ENCODE measurements at regions not wholly inside any gene's neighbourhood (a gene's known extent, or its start where the extent isn't known, plus 50 kb on each side); places are given as distances from the start of the nearest gene placed in this dataset.

DNA sequence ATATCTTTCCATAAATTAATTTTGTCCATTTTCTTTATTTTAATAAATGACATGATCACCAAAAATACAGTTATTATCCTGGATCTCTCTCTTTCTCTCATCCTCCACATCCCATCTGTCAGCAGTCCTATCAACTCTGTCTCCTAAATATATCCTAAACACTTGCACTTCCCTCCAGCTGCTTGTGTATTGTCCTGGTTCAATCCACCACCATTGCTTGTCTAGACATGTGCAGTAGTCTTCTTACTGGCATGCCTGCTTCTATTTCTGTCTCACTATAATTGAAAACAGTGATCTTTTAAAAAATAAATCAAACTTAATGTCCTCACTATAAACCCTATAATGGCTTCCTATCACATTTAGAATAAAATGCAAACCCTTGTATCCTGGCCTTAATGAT is 2168.6 kb upstream of the PIK3C3 start:
- H3K4me1 ChIP-seq (ENCODE audit: control insufficient read depth, insufficient read depth, low read length) = no peaks in the 10 kb centered on the region
- no peaks in the 10 kb centered on the region for H3K9me3 ChIP-seq (ENCODE audit: control insufficient read depth, insufficient read depth, low read length)
- no peak for DNase-seq
- intact Hi-C loops (cut with micrococcal nuclease) = no loop called here
- TF ChIP-seq CTCF (IDR thresholded peaks at IDR 0.05) = no peak
- Mint-ChIP-seq H3K27me3 (ENCODE audit: low read depth in 2 of 2) (no peaks in the 10 kb centered on the region), H3K36me3 (no peaks in the 10 kb centered on the region), H3K4me3 (no peak overlapping the region), H3K4me1 (peaks cover 0 to 5% of the 10 kb centered on the region in 2 donors), H3K9me3 (peaks cover 3 to 7% of the 10 kb centered on the region in 2 donors), H3K27ac (no peak overlapping the region)
- no peak overlapping the region for H3K4me3 ChIP-seq (ENCODE audit: low read length)
- no peak for ATAC-seq
- no peaks in the 10 kb centered on the region for H3K36me3 ChIP-seq (ENCODE audit: control insufficient read depth, insufficient read depth, low read length)
- no peak overlapping the region for H3K27ac ChIP-seq (ENCODE audit: low read length)
- no peaks in the 10 kb centered on the region for H3K27me3 ChIP-seq (ENCODE audit: control insufficient read depth, insufficient read depth, low read length)

DNA sequence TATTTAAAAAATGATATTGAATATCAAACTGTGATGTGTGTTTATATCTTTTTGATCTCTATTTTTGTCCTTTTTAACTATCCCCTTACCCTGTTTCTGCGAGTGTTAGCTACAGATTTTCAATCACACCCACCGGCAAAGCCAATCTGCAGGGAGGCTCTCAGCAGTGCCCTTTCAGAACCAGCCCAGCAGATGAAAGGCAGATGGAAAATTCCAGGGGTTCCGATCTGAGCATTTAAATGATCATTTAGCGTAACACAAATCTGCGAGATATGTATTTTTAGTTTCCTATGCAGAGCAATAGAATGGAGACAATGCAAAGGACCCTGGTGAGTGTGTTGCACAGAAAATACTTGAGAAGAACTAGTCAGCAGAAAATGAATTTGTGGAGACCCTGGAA is 2170.5 kb upstream of the PIK3C3 start:
- 91% methylated on average over 5 of the region's 5 CpGs for WGBS (ENCODE audit: insufficient coverage)
- H3K9me3 Mint-ChIP-seq = peaks cover 3 to 7% of the 10 kb centered on the region in 2 donors
- H3K27me3 Mint-ChIP-seq (ENCODE audit: low read depth in 2 of 2) = no peaks in the 10 kb centered on the region
- no peaks in the 10 kb centered on the region for H3K36me3 Mint-ChIP-seq
- no peak for ATAC-seq
- peaks cover 0 to 5% of the 10 kb centered on the region in 2 donors for H3K4me1 Mint-ChIP-seq
- H3K36me3 ChIP-seq (ENCODE audit: control insufficient read depth, insufficient read depth, low read length) = no peaks in the 10 kb centered on the region
- DNase-seq = no peak
- no peak overlapping the region for H3K27ac ChIP-seq (ENCODE audit: low read length)
- no peaks in the 10 kb centered on the region for H3K27me3 ChIP-seq (ENCODE audit: control insufficient read depth, insufficient read depth, low read length)
- no peaks in the 10 kb centered on the region for H3K4me1 ChIP-seq (ENCODE audit: control insufficient read depth, insufficient read depth, low read length)
- H3K27ac Mint-ChIP-seq = no peak overlapping the region
- no peaks in the 10 kb centered on the region for H3K9me3 ChIP-seq (ENCODE audit: control insufficient read depth, insufficient read depth, low read length)
- intact Hi-C loops (cut with micrococcal nuclease) = no loop called here
- no peak overlapping the region for H3K4me3 ChIP-seq (ENCODE audit: low read length)
- TF ChIP-seq CTCF (IDR thresholded peaks at IDR 0.05) = no peak
- no peak overlapping the region for H3K4me3 Mint-ChIP-seq

- Histone ChIP-seq H3K4me1 (ENCODE audit: control insufficient read depth, insufficient read depth, low read length) (no peaks in the 10 kb centered on the region), H3K9me3 (ENCODE audit: control insufficient read depth, insufficient read depth, low read length) (no peaks in the 10 kb centered on the region), H3K36me3 (ENCODE audit: control insufficient read depth, insufficient read depth, low read length) (no peaks in the 10 kb centered on the region), H3K27me3 (ENCODE audit: control insufficient read depth, insufficient read depth, low read length) (no peaks in the 10 kb centered on the region), H3K4me3 (ENCODE audit: low read length) (no peak overlapping the region), H3K27ac (ENCODE audit: low read length) (no peak overlapping the region)
- intact Hi-C loops (cut with micrococcal nuclease) = no loop called here
- no peaks in the 10 kb centered on the region for H3K36me3 Mint-ChIP-seq
- no peak for DNase-seq
- H3K9me3 Mint-ChIP-seq = peaks cover 2 to 3% of the 10 kb centered on the region in 2 donors
- no peaks in the 10 kb centered on the region for H3K4me1 Mint-ChIP-seq
- H3K27me3 Mint-ChIP-seq (ENCODE audit: low read depth in 2 of 2) = no peaks in the 10 kb centered on the region
- H3K4me3 Mint-ChIP-seq = no peak overlapping the region
- no peak for ATAC-seq
- no peak for TF ChIP-seq CTCF (IDR thresholded peaks at IDR 0.05)
- WGBS (ENCODE audit: insufficient coverage) = 86% methylated on average over 6 of the region's 6 CpGs
- no peak overlapping the region for H3K27ac Mint-ChIP-seq
These were observed 2173.5 kb upstream of the PIK3C3 start for GRCh38 chr18:39781565-39781964.

- Mint-ChIP-seq H3K4me1 (no peaks in the 10 kb centered on the region), H3K4me3 (no peak overlapping the region), H3K36me3 (no peaks in the 10 kb centered on the region), H3K27me3 (ENCODE audit: low read depth in 2 of 2) (no peaks in the 10 kb centered on the region), H3K27ac (no peak overlapping the region), H3K9me3 (peaks cover 2 to 3% of the 10 kb centered on the region in 2 donors)
- Histone ChIP-seq H3K4me1 (ENCODE audit: control insufficient read depth, insufficient read depth, low read length) (no peaks in the 10 kb centered on the region), H3K9me3 (ENCODE audit: control insufficient read depth, insufficient read depth, low read length) (no peaks in the 10 kb centered on the region), H3K4me3 (ENCODE audit: low read length) (no peak overlapping the region), H3K27me3 (ENCODE audit: control insufficient read depth, insufficient read depth, low read length) (no peaks in the 10 kb centered on the region), H3K36me3 (ENCODE audit: control insufficient read depth, insufficient read depth, low read length) (no peaks in the 10 kb centered on the region), H3K27ac (ENCODE audit: low read length) (no peak overlapping the region)
- ATAC-seq = no peak
- TF ChIP-seq CTCF (IDR thresholded peaks at IDR 0.05) = no peak
- 83% methylated on average over 4 of the region's 4 CpGs for WGBS (ENCODE audit: insufficient coverage)
- no peak for DNase-seq
- intact Hi-C loops (cut with micrococcal nuclease) = no loop called here
These were observed 2174.3 kb upstream of the PIK3C3 start for GRCh38 chr18:39780774-39781173.
